Stimulated activated naive CD8-positive, alpha-beta T cell treated with anti-CD3 and anti-CD28 coated beads, Interleukin-15, amount 100 ng/mL, for 72 hours (primary cell): ENCODE measurements at regions not wholly inside any gene's neighbourhood (a gene's known extent, or its start where the extent isn't known, plus 50 kb on each side); places are given as distances from the start of the nearest gene placed in this dataset.

Source experiments
- ATAC-seq: fragments of 150-1000 bp; cut with Tn5 transposase; 2 replicates; pipeline ENCODE4 v1.10.0; 2021; ENCODE audit warnings: mild to moderate bottlenecking, moderate library complexity
- DNase-seq, 2 donors: peaks; one replicate each; pipeline ENCODE4 v3.0.0; 2021 to 2022
- H3K27ac Mint-ChIP-seq, 2 donors: one replicate each; pipeline ENCODE4 v1.8.0; 2022; ENCODE audit warnings: mild to moderate bottlenecking in 2 of 2, mixed read lengths in 2 of 2, moderate library complexity in 2 of 2
- H3K27me3 Mint-ChIP-seq: one replicate; pipeline ENCODE4 v1.8.0; 2022; ENCODE audit warnings: mixed read lengths
- H3K4me1 Mint-ChIP-seq: one replicate; pipeline ENCODE4 v1.8.0; 2022; ENCODE audit warnings: mild to moderate bottlenecking, mixed read lengths
- H3K4me3 Mint-ChIP-seq, 2 donors: one replicate each; pipeline ENCODE4 v1.8.0; 2022; ENCODE audit warnings: mild to moderate bottlenecking in 2 of 2, mixed read lengths in 2 of 2, moderate library complexity in 1 of 2
- H3K9me3 Mint-ChIP-seq, 2 donors: one replicate each; pipeline ENCODE4 v1.8.0; 2022; ENCODE audit warnings: mixed read lengths in 2 of 2

DNA sequence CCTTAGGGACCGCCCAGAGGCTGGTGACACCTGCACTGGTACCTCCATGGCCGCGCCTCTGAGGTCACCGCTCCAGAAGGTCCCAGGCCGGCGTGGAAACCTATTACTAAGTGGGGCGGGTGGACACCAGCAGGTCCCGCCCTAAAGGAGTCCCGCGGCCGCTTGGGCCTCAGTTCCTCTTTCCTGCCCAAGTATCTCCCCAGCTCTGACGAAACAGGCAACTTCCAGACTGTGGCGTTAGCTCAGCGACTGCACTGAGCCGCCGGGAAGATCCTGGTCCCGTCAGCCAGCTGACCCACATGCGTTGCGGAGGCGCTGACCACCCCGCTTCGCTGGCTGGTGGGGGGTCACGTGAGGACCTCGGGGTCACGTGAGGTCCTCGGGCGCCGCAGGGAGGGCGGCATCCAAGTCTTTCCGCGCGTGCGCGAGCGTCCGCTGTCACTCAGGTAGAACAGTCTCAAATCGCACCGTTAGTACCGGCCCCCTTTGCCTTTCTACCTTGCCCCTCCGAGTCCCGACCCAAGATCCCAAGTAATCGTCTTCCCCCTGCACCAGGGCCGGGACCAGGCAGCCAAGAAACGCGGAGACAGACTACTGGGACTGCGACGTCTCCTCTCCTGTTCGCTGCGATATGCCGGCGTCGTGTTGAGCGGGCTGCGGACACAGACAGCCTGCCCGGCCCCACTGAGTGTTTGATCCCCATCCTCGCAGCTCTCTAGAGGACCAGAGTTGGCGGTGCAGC is 53.7 kb upstream of the KDM4C start:
- peaks cover 5 to 7% of the 10 kb centered on the region in 2 donors for H3K9me3 Mint-ChIP-seq
- peak overlapping the region; percentile 90 to 91 for H3K4me3 Mint-ChIP-seq
- peaks cover 12% of the 10 kb centered on the region for H3K4me1 Mint-ChIP-seq
- DNase-seq: peak; percentile 85 to 88
- H3K27me3 Mint-ChIP-seq: no peaks in the 10 kb centered on the region
- ATAC-seq: peak; percentile 94
- peak overlapping the region; percentile 93 to 98 for H3K27ac Mint-ChIP-seq

GRCh38 chr9:6702707-6703106 is 55.1 kb upstream of the KDM4C start:
- ATAC-seq (no peak), DNase-seq (no peak)
- H3K9me3 Mint-ChIP-seq: no peaks in the 10 kb centered on the region
- H3K27ac Mint-ChIP-seq: peak overlapping the region in 1 of 2 donors; percentile 16
- H3K27me3 Mint-ChIP-seq: no peaks in the 10 kb centered on the region
- H3K4me1 Mint-ChIP-seq: peaks cover 12% of the 10 kb centered on the region
- peak overlapping the region; percentile 90 to 91 for H3K4me3 Mint-ChIP-seq

DNA sequence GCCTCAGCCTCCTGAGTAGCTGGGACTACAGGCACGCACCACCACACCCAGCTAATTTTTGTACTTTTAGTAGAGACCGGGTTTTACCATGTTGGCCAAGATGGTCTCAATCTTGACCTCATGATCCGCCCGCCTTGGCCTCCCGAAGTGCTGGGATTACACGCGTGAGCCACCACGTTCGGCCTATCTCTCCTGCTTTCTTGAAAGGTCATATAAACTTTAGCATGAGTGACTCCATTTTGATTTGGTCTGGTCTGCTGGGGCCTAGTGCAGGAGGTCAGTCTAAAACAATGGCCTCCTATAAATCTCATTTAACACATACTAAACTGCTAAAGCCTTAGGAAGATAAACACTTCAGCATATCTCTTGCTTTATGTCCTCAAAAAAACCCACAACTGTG is 50.6 kb upstream of the GLDC start:
- Mint-ChIP-seq H3K4me1 (no peaks in the 10 kb centered on the region), H3K27ac (no peak overlapping the region)
- DNase-seq: no peak

GRCh38 chr9:6695121-6695814 is 49.7 kb upstream of the GLDC start:
- Mint-ChIP-seq H3K4me3 (no peak overlapping the region), H3K9me3 (no peaks in the 10 kb centered on the region), H3K4me1 (no peaks in the 10 kb centered on the region), H3K27me3 (no peaks in the 10 kb centered on the region), H3K27ac (no peak overlapping the region)
- ATAC-seq (no peak), DNase-seq (no peak)

More for the DNA sequence above, 50.6 kb upstream of the GLDC start:
- ATAC-seq: no peak
- Mint-ChIP-seq H3K9me3 (no peaks in the 10 kb centered on the region), H3K27me3 (no peaks in the 10 kb centered on the region), H3K4me3 (no peak overlapping the region)
